Neural cell (in vitro differentiated cells): ENCODE measurements at regions not wholly inside any gene's neighbourhood (a gene's known extent, or its start where the extent isn't known, plus 50 kb on each side); places are given as distances from the start of the nearest gene placed in this dataset.

Experiments used
- H2AFZ ChIP-seq: fragments of 200-600, 300-800 bp; sonication (generic), shearing (Covaris generic); 2 replicates; pipeline ENCODE4 v1.6.0; 2014; ENCODE audit warnings: low read depth, mild to moderate bottlenecking, antibody characterized with exemption, low read length, moderate library complexity
- H3F3A ChIP-seq: fragments of 200-600 bp; shearing (Covaris generic); 2 replicates; pipeline ENCODE4 v1.6.1; 2016; ENCODE audit warnings: mild to moderate bottlenecking, moderate library complexity, mixed read lengths, antibody characterized with exemption, low read length; ENCODE audit not compliant: insufficient read depth, poor library complexity, severe bottlenecking
- H3K27ac ChIP-seq: fragments of 200-600, 300-800 bp; sonication (generic), shearing (Covaris generic); 2 replicates; pipeline ENCODE4 v1.5.1; 2014; ENCODE audit warnings: mild to moderate bottlenecking, low read length, moderate library complexity
- H3K27me3 ChIP-seq: fragments of 300-800, 200-600 bp; sonication (generic), shearing (Covaris generic); 2 replicates; pipeline ENCODE4 v1.6.0; 2014; ENCODE audit warnings: mild to moderate bottlenecking, low read depth, low read length, moderate library complexity; ENCODE audit not compliant: insufficient read depth
- H3K36me3 ChIP-seq: fragments of 300-800, 200-600 bp; sonication (generic), shearing (Covaris generic); 2 replicates; pipeline ENCODE4 v1.5.1; 2014; ENCODE audit warnings: mild to moderate bottlenecking, antibody characterized with exemption, low read length, moderate library complexity; ENCODE audit not compliant: insufficient read depth
- H3K4me2 ChIP-seq: fragments of 300-800, 200-600 bp; sonication (generic), shearing (Covaris generic); 2 replicates; pipeline ENCODE4 v1.6.0; 2014; ENCODE audit warnings: mild to moderate bottlenecking, low read length
- H3K4me3 ChIP-seq: fragments of 300-800, 200-600 bp; sonication (generic), shearing (Covaris generic); 2 replicates; pipeline ENCODE4 v1.5.1; 2014; ENCODE audit warnings: mild to moderate bottlenecking, low read length, moderate library complexity
- H3K79me2 ChIP-seq: fragments of 200-600 bp; shearing (Covaris generic); replicated peaks from 2 replicates; pipeline ENCODE4 v1.6.0; 2014; ENCODE audit warnings: mild to moderate bottlenecking, low read length, moderate library complexity; ENCODE audit not compliant: insufficient read depth
- H3K9ac ChIP-seq: fragments of 300-800, 200-600 bp; sonication (generic), shearing (Covaris generic); 2 replicates; pipeline ENCODE4 v1.6.1; 2016; ENCODE audit warnings: mild to moderate bottlenecking, low read length, mixed read lengths
- H3K9me2 ChIP-seq: fragments of 200-600 bp; shearing (Covaris generic); 2 replicates; pipeline ENCODE4 v1.6.1; 2016; ENCODE audit warnings: mild to moderate bottlenecking, low read length, mixed read lengths; ENCODE audit not compliant: insufficient read depth
- H3K9me3 ChIP-seq: fragments of 200-600, 300-800 bp; sonication (generic), shearing (Covaris generic); 2 replicates; pipeline ENCODE4 v1.6.1; 2016; ENCODE audit warnings: mild to moderate bottlenecking, mixed run types, low read length, moderate library complexity, mixed read lengths
- H4K20me1 ChIP-seq: fragments of 200-600 bp; shearing (Covaris generic); 2 replicates; pipeline ENCODE4 v1.6.1; 2016; ENCODE audit warnings: mild to moderate bottlenecking, mixed run types; ENCODE audit not compliant: insufficient read depth
- CTCF ChIP-seq: fragments of 450-650 bp; IDR thresholded peaks from 2 replicates; pipeline ENCODE4 v1.5.1; 2014; ENCODE audit warnings: antibody characterized with exemption, mild to moderate bottlenecking, moderate library complexity; ENCODE audit not compliant: poor library complexity, severe bottlenecking
- EP300 ChIP-seq: fragments of 450-650 bp; conservative IDR thresholded peaks from 2 replicates; pipeline ENCODE4 v1.6.1; 2014; ENCODE audit warnings: antibody characterized with exemption, mild to moderate bottlenecking, moderate library complexity; ENCODE audit not compliant: poor library complexity, severe bottlenecking
- EZH2 ChIP-seq: fragments of 200-600, 300-800 bp; shearing (Covaris generic), sonication (generic); IDR thresholded peaks from 2 replicates; pipeline ENCODE4 v1.6.1; 2014; ENCODE audit warnings: antibody characterized with exemption, low read length, borderline replicate concordance, mild to moderate bottlenecking; ENCODE audit not compliant: insufficient read depth, poor library complexity, severe bottlenecking
- MXI1 ChIP-seq: fragments of 450-650 bp; conservative IDR thresholded peaks from 2 replicates; pipeline ENCODE4 v1.6.1; 2014; ENCODE audit warnings: antibody characterized with exemption, mild to moderate bottlenecking; ENCODE audit not compliant: poor library complexity, severe bottlenecking
- POLR2AphosphoS5 ChIP-seq: IDR thresholded peaks from 2 replicates; pipeline ENCODE4 v1.6.1; 2012
- RAD21 ChIP-seq: fragments of 450-650 bp; conservative IDR thresholded peaks from 2 replicates; pipeline ENCODE4 v1.6.1; 2014; ENCODE audit warnings: antibody characterized with exemption, mild to moderate bottlenecking, moderate library complexity
- SMC3 ChIP-seq: fragments of 450-650 bp; conservative IDR thresholded peaks from 2 replicates; pipeline ENCODE4 v1.6.1; 2014; ENCODE audit warnings: antibody characterized with exemption, mild to moderate bottlenecking, moderate library complexity; ENCODE audit not compliant: poor library complexity
- TAF1 ChIP-seq: IDR thresholded peaks from 2 replicates; pipeline ENCODE4 v1.6.1; 2012; ENCODE audit warnings: low read depth
- TF ChIP-seq, protein P1 (sequence below): IDR thresholded peaks from 2 replicates; pipeline ENCODE4 v1.6.1; 2012; ENCODE audit warnings: borderline replicate concordance

DNA sequence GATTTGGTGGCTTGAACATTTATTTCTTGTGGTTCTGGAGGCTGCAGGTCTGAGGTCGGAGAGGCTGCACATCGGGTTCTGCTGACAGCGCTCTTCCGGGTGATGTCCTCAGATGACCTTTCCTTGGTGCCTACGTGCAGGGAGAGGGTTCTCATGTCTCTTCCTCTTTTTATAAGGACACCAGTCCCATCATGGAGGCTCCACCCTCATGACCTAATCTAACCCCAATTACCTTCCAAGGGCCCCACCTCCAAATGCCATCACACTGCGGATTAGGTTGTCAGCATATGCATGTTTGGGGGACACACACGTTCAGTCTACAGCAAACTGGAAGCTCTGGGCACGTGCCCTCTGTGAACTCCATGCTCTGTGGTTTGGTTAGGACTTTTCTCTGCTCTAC, 338.6 kb downstream of the FGF9 start:
- Histone ChIP-seq H3K4me2 (no peak overlapping the region), H4K20me1 (no peaks in the 10 kb centered on the region), H3K9me3 (peaks cover 4% of the 10 kb centered on the region), H3K27ac (no peak overlapping the region), H3K27me3 (no peaks in the 10 kb centered on the region), H2AFZ (no peak overlapping the region), H3F3A (no peaks in the 10 kb centered on the region), H3K9me2 (no peaks in the 10 kb centered on the region), H3K36me3 (no peaks in the 10 kb centered on the region), H3K79me2 (no peaks in the 10 kb centered on the region), H3K9ac (no peak overlapping the region), H3K4me3 (no peak overlapping the region)
- no peak for TF ChIP-seq SMC3
- TF ChIP-seq, protein P1, sequence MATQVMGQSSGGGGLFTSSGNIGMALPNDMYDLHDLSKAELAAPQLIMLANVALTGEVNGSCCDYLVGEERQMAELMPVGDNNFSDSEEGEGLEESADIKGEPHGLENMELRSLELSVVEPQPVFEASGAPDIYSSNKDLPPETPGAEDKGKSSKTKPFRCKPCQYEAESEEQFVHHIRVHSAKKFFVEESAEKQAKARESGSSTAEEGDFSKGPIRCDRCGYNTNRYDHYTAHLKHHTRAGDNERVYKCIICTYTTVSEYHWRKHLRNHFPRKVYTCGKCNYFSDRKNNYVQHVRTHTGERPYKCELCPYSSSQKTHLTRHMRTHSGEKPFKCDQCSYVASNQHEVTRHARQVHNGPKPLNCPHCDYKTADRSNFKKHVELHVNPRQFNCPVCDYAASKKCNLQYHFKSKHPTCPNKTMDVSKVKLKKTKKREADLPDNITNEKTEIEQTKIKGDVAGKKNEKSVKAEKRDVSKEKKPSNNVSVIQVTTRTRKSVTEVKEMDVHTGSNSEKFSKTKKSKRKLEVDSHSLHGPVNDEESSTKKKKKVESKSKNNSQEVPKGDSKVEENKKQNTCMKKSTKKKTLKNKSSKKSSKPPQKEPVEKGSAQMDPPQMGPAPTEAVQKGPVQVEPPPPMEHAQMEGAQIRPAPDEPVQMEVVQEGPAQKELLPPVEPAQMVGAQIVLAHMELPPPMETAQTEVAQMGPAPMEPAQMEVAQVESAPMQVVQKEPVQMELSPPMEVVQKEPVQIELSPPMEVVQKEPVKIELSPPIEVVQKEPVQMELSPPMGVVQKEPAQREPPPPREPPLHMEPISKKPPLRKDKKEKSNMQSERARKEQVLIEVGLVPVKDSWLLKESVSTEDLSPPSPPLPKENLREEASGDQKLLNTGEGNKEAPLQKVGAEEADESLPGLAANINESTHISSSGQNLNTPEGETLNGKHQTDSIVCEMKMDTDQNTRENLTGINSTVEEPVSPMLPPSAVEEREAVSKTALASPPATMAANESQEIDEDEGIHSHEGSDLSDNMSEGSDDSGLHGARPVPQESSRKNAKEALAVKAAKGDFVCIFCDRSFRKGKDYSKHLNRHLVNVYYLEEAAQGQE, result no peak
- TF ChIP-seq TAF1, result no peak

DNA sequence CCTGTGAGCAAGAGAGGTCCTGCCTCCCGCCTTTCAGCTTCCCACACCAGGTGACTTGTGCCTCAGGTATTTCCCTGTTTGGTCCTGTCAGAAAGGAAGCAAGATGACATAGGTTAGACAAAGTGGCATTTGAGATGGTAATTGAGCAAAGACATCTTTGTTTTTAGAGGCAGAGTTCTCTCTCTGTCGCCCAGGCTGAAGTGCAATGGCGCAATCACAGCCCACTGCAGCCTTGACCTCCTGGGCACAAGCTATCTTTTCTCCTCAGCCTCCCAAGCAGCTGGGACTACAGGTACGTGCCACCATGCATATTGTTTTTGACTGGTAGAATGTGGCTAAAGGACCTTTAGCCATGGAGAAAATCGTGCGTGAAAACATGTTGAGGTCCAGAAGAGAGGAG, 339.1 kb downstream of the FGF9 start:
- TF ChIP-seq RAD21, result no peak
- no peak for TF ChIP-seq EZH2
- TF ChIP-seq, protein P1, result no peak
- TF ChIP-seq EP300, result no peak
- TF ChIP-seq TAF1, result no peak
- no peak for TF ChIP-seq MXI1
- TF ChIP-seq POLR2AphosphoS5, result no peak
- no peak for TF ChIP-seq SMC3
- no peak for TF ChIP-seq CTCF
- no peaks in the 10 kb centered on the region for H3K27me3 ChIP-seq

More for the DNA sequence above, 339.1 kb downstream of the FGF9 start:
- no peak overlapping the region for H3K27ac ChIP-seq
- no peaks in the 10 kb centered on the region for H3K36me3 ChIP-seq
- H2AFZ ChIP-seq, result no peak overlapping the region
- no peaks in the 10 kb centered on the region for H3F3A ChIP-seq
- no peak overlapping the region for H3K9ac ChIP-seq
- H3K9me2 ChIP-seq, result no peaks in the 10 kb centered on the region
- no peak overlapping the region for H3K4me3 ChIP-seq
- H4K20me1 ChIP-seq, result no peaks in the 10 kb centered on the region
- H3K4me2 ChIP-seq, result no peak overlapping the region
- peaks cover 4% of the 10 kb centered on the region for H3K9me3 ChIP-seq
- H3K79me2 ChIP-seq, result no peaks in the 10 kb centered on the region
